Astrocyte (in vitro differentiated cells and primary cell): ENCODE measurements at regions not wholly inside any gene's neighbourhood (a gene's known extent, or its start where the extent isn't known, plus 50 kb on each side); places are given as distances from the start of the nearest gene placed in this dataset.

ENCODE experiments used
- EZH2 ChIP-seq: IDR thresholded peaks from 2 replicates; pipeline ENCODE4 v1.6.1; 2012; ENCODE audit warnings: mild to moderate bottlenecking, low read length, inconsistent platforms; ENCODE audit not compliant: insufficient read depth
- TF ChIP-seq, protein P1 (sequence below): IDR thresholded peaks from 2 replicates; pipeline ENCODE4 v1.5.1; 2011; ENCODE audit warnings: low read depth, mild to moderate bottlenecking, inconsistent platforms, low read length, moderate library complexity; ENCODE audit not compliant: insufficient read depth

- TF ChIP-seq, protein P1, sequence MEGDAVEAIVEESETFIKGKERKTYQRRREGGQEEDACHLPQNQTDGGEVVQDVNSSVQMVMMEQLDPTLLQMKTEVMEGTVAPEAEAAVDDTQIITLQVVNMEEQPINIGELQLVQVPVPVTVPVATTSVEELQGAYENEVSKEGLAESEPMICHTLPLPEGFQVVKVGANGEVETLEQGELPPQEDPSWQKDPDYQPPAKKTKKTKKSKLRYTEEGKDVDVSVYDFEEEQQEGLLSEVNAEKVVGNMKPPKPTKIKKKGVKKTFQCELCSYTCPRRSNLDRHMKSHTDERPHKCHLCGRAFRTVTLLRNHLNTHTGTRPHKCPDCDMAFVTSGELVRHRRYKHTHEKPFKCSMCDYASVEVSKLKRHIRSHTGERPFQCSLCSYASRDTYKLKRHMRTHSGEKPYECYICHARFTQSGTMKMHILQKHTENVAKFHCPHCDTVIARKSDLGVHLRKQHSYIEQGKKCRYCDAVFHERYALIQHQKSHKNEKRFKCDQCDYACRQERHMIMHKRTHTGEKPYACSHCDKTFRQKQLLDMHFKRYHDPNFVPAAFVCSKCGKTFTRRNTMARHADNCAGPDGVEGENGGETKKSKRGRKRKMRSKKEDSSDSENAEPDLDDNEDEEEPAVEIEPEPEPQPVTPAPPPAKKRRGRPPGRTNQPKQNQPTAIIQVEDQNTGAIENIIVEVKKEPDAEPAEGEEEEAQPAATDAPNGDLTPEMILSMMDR, result no peak
- no peak for TF ChIP-seq EZH2
Measured at GRCh38 chr4:142900622-142901021, 54.5 kb upstream of the INPP4B start.
